Fibroblast of villous mesenchyme (primary cell): ENCODE measurements at regions not wholly inside any gene's neighbourhood (a gene's known extent, or its start where the extent isn't known, plus 50 kb on each side); places are given as distances from the start of the nearest gene placed in this dataset.
"Not testable (repeated sequence)": the region's sequence is repeated elsewhere in the genome, so short reads cannot be mapped to it uniquely, and the experiment has no call there.

Experiments used
- DNase-seq: peaks from one replicate; pipeline ENCODE4 v3.0.0-alpha.2; 2010; ENCODE audit warnings: low read depth
- H3K4me3 ChIP-seq: 2 replicates; pipeline ENCODE4 v1.5.1; 2011; ENCODE audit warnings: low read depth, mild to moderate bottlenecking, low read length
- TF ChIP-seq, protein P1 (sequence below): IDR thresholded peaks from 2 replicates; pipeline ENCODE4 v1.5.1; 2012; ENCODE audit warnings: low read depth, mild to moderate bottlenecking, low read length; ENCODE audit not compliant: insufficient read depth

DNA sequence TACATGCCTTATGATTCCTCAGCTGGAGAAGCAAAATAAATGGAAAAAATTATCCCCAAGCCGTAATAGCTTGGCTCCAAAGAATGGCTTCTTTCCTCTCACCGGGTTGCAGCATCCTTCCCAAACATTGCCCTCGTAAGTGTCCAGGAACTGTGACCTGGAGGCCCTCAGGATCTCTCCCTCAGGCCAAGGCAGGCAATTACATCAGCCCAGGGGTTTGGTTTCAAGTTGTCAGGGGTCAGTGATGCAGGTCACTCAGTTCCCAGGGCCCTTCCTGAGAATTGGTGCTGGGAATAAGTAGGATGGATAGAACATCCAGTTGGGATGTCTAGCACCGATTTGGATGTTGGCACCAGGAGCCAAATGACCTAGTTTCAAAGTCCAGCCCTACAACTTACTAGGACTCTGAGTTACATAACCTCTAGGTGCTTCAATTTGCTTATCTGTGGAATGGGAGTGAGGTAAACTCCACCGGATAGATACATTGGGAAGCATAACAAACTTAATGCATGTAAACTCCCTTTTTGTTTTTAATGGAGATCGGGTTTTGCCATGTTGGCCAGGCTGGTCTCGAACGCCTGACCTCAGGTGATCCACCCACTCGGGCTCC, 133.5 kb upstream of the DAP start:
- DNase-seq: peak; percentile 22
- TF ChIP-seq, protein P1, sequence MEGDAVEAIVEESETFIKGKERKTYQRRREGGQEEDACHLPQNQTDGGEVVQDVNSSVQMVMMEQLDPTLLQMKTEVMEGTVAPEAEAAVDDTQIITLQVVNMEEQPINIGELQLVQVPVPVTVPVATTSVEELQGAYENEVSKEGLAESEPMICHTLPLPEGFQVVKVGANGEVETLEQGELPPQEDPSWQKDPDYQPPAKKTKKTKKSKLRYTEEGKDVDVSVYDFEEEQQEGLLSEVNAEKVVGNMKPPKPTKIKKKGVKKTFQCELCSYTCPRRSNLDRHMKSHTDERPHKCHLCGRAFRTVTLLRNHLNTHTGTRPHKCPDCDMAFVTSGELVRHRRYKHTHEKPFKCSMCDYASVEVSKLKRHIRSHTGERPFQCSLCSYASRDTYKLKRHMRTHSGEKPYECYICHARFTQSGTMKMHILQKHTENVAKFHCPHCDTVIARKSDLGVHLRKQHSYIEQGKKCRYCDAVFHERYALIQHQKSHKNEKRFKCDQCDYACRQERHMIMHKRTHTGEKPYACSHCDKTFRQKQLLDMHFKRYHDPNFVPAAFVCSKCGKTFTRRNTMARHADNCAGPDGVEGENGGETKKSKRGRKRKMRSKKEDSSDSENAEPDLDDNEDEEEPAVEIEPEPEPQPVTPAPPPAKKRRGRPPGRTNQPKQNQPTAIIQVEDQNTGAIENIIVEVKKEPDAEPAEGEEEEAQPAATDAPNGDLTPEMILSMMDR: no peak
- H3K4me3 ChIP-seq: no peak overlapping the region

GRCh38 chr5:10892911-10893215, 131.8 kb upstream of the DAP start:
- TF ChIP-seq, protein P1: no peak
- no peak for DNase-seq
- H3K4me3 ChIP-seq: no peak overlapping the region

GRCh38 chr5:10892147-10892910, 131.3 kb upstream of the DAP start:
- peak; percentile 48 for DNase-seq
- TF ChIP-seq, protein P1: no peak
- H3K4me3 ChIP-seq: no peak overlapping the region

GRCh38 chr5:10891193-10891592, 130.2 kb upstream of the DAP start:
- H3K4me3 ChIP-seq: no peak overlapping the region
- DNase-seq: no peak
- TF ChIP-seq, protein P1: no peak

GRCh38 chr5:10886497-10886896, 125.5 kb upstream of the DAP start:
- TF ChIP-seq, protein P1: no peak
- H3K4me3 ChIP-seq: no peak overlapping the region
- DNase-seq: no peak

DNA sequence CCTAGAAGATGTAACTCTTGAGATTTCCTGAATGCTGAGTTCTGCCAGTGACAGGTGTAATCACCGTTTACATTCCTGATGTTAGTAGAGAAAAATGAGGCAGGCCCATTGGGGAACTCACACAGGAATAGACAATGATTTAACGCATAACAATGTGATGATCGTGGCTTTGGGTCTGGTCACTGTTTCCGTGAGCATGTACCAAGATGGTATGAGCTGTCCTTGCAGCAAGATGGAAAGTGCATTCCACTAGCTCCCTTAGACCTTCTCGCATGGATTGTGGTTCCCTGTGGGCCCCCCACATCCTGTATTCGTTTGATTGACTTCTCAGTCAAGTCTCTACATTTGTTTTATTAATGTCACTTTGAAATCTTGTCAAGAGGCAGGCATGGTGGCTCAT, 124.0 kb upstream of the DAP start:
- no peak overlapping the region for H3K4me3 ChIP-seq
- TF ChIP-seq, protein P1: no peak
- no peak for DNase-seq

DNA sequence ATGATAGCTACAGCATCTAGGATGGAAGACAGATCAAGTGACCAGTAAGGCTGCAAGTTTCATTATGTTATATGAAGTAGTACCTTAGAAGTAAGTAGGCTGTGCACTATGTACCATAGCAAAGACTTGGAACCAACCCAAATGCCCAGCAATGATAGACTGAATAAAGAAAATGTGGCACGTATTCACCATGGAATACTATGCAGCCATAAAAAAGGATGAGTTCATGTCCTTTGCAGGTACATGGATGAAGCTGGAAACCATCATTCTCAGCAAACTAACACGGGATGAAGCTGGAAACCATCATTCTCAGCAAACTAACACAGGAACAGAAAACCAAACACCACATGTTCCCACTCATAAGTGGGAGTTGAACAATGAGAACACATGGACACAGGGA, 122.9 kb upstream of the DAP start:
- not testable (repeated sequence) for H3K4me3 ChIP-seq, DNase-seq
